GM12878 (cell line): ENCODE measurements at regions not wholly inside any gene's neighbourhood (a gene's known extent, or its start where the extent isn't known, plus 50 kb on each side); places are given as distances from the start of the nearest gene placed in this dataset.

Source experiments
- ATAC-seq: fragments of 200-7000 bp; cut with Tn5 transposase; 3 replicates; pipeline ENCODE4 v1.9.1; 2020; ENCODE audit warnings: mild to moderate bottlenecking, moderate library complexity
- BruUV-seq: library from RNA; stranded (reverse); fragments of 400-500 nt; replicated peaks from 2 replicates; lab custom pipeline; 2021; lab: Mats Ljungman, UMichigan
- CTCF ChIA-PET: fragments of 300-600 bp; sonication (Branson Sonifier 250); formaldehyde crosslinking; extraction: SDS; loops from one replicate; lab custom pipeline; 2021; ENCODE audit warnings: inconsistent platforms; lab: Yijun Ruan, JAX
- POLR2A ChIA-PET: fragments of 350-600 bp; formaldehyde crosslinking; extraction: SDS; loops from one replicate; lab custom pipeline; 2021; ENCODE audit warnings: inconsistent platforms; lab: Charles Lee
- RAD21 ChIA-PET: fragments of 300-600 bp; sonication (Branson Sonifier 250); formaldehyde crosslinking; loops from one replicate; lab custom pipeline; 2023; ENCODE audit warnings: antibody characterized with exemption; ENCODE audit not compliant: unreplicated experiment; lab: Charles Lee
- SMC1A ChIA-PET: fragments of 300-600 bp; sonication (Branson Sonifier 250); formaldehyde crosslinking; loops from one replicate; lab custom pipeline; 2023; ENCODE audit not compliant: unreplicated experiment, uncharacterized antibody; lab: Charles Lee
- DNase-seq: peaks from one replicate; pipeline ENCODE4 v3.0.0-alpha.2; 2011; ENCODE audit warnings: low read depth, low spot score
- FAIRE-seq: peaks from 3 replicates; lab custom pipeline; 2011; peaks lifted over from hg19 to GRCh38; lab: Jason Lieb, UNC
- H2AFZ ChIP-seq: 2 replicates; pipeline ENCODE4 v1.6.0; 2011; ENCODE audit warnings: low read depth, low read length, control low read depth; ENCODE audit not compliant: control insufficient read depth
- H3K27ac ChIP-seq: 2 replicates; pipeline ENCODE4 v1.5.1; 2011; ENCODE audit warnings: control low read depth; ENCODE audit not compliant: control insufficient read depth, insufficient read depth
- H3K27me3 ChIP-seq, 2 experiments: replicated peaks in 1 of 2; 2 replicates each; pipeline versions ENCODE4 v1.6.0 to v1.6.1; 2011; ENCODE audit warnings: low read length in 1 of 2; ENCODE audit not compliant: control insufficient read depth in 2 of 2, insufficient read depth in 2 of 2
- H3K36me3 ChIP-seq, 2 experiments: 2 replicates each; pipeline ENCODE4 v1.5.1; 2011; ENCODE audit warnings: low read length in 1 of 2; ENCODE audit not compliant: control insufficient read depth in 2 of 2, insufficient read depth in 2 of 2
- H3K4me1 ChIP-seq: 2 replicates; pipeline ENCODE4 v1.6.1; 2011; ENCODE audit warnings: mild to moderate bottlenecking, low read length, moderate library complexity, mixed read lengths; ENCODE audit not compliant: control insufficient read depth, insufficient read depth
- H3K4me2 ChIP-seq: 2 replicates; pipeline ENCODE4 v1.6.0; 2011; ENCODE audit warnings: control low read depth; ENCODE audit not compliant: control insufficient read depth, insufficient read depth
- H3K4me3 ChIP-seq: fragments of 200-600 bp; sonication (generic); 2 replicates; pipeline ENCODE4 v1.5.1; 2016
- H3K79me2 ChIP-seq: 2 replicates; pipeline ENCODE4 v1.6.0; 2011; ENCODE audit warnings: low read length; ENCODE audit not compliant: control insufficient read depth, insufficient read depth
- H3K9ac ChIP-seq: 2 replicates; pipeline ENCODE4 v1.8.0; 2011; ENCODE audit warnings: low read length, control low read depth, mixed read lengths; ENCODE audit not compliant: control insufficient read depth, insufficient read depth
- H3K9me3 ChIP-seq: replicated peaks from 3 replicates; pipeline ENCODE4 v1.5.1; 2011; ENCODE audit warnings: mild to moderate bottlenecking, low read length; ENCODE audit not compliant: control insufficient read depth, insufficient read depth
- H4K20me1 ChIP-seq: 2 replicates; pipeline ENCODE4 v1.6.0; 2011; ENCODE audit not compliant: control insufficient read depth, insufficient read depth
- ASH2L ChIP-seq: fragments of 300-600, 200-600 bp; sonication (generic); IDR thresholded peaks from 2 replicates; pipeline ENCODE4 v1.6.1; 2017; ENCODE audit warnings: low read depth, mild to moderate bottlenecking, borderline replicate concordance
- BACH1 ChIP-seq: fragments of 450-650 bp; IDR thresholded peaks from 2 replicates; pipeline ENCODE4 v1.6.1; 2017; ENCODE audit warnings: mild to moderate bottlenecking, borderline replicate concordance
- CBFB ChIP-seq: IDR thresholded peaks from 2 replicates; pipeline ENCODE4 v1.6.1; 2016; ENCODE audit warnings: antibody characterized with exemption, low read depth
- CEBPZ ChIP-seq: fragments of 150-350 bp; IDR thresholded peaks from 2 replicates; pipeline ENCODE4 v1.6.1; 2016; ENCODE audit warnings: low read depth, low read length
- EGR1 ChIP-seq, 2 experiments: IDR thresholded peaks; 1 replicate in 1 of 2; 2 replicates in 1 of 2; pipeline ENCODE4 v1.6.1; 2011 to 2012; ENCODE audit warnings: low read depth in 2 of 2, low read length in 2 of 2, borderline replicate concordance in 1 of 2, mild to moderate bottlenecking in 1 of 2, moderate library complexity in 1 of 2
- SRF ChIP-seq, 2 experiments: IDR thresholded peaks; 2 replicates each; pipeline ENCODE4 v1.6.1; 2011; ENCODE audit warnings: low read depth in 2 of 2, low read length in 2 of 2, mild to moderate bottlenecking in 1 of 2, moderate library complexity in 1 of 2
- SUPT20H ChIP-seq: IDR thresholded peaks from 2 replicates; pipeline ENCODE4 v1.6.1; 2011; ENCODE audit warnings: low read depth, mild to moderate bottlenecking, low read length, moderate library complexity, borderline replicate concordance; ENCODE audit not compliant: control insufficient read depth
- TARDBP ChIP-seq: IDR thresholded peaks from 2 replicates; pipeline ENCODE4 v1.6.1; 2016; ENCODE audit warnings: borderline replicate concordance
- TCF12 ChIP-seq: IDR thresholded peaks from 2 replicates; pipeline ENCODE4 v1.6.1; 2011; ENCODE audit warnings: low read depth, mild to moderate bottlenecking, low read length
- WGBS: methylation state at CpG from one replicate; pipeline ENCODE4 v1.1.6; 2016; ENCODE audit warnings: low lambda C conversion rate; ENCODE audit not compliant: insufficient replicate concordance, insufficient coverage; ENCODE audit errors: missing lambda C conversion rate; 5-methylcytosine and 5-hydroxymethylcytosine counted together
- in situ Hi-C: fragments of 300-500 bp; cut with MboI; formaldehyde crosslinking; loops from 9 replicates; pipeline ENCODE4 v1.14.3; 2018; ENCODE audit warnings: mixed read lengths
- intact Hi-C: fragments of 100-400 bp; cut with micrococcal nuclease; formaldehyde crosslinking; loops from one replicate; pipeline ENCODE4 v1.14.2; 2022; ENCODE audit not compliant: unreplicated experiment
- TF ChIP-seq, protein P1 (sequence below): fragments of 450-650 bp; IDR thresholded peaks from 2 replicates; pipeline ENCODE4 v1.6.1; 2017; ENCODE audit warnings: mild to moderate bottlenecking, moderate library complexity

- H3K4me1 ChIP-seq = no peaks in the 10 kb centered on the region
- BruUV-seq = no TSS peak
- TF ChIP-seq TCF12 (no peak), CEBPZ (no peak), SUPT20H (no peak), ASH2L (no peak), EGR1 (IDR thresholded peaks at IDR 0.05; ENCODE audit: borderline replicate concordance in 1 of 2, low read depth in 2 of 2, low read length in 2 of 2) (no peak), TARDBP (no peak), CBFB (no peak), BACH1 (no peak), SRF (IDR thresholded peaks at IDR 0.05; ENCODE audit: low read depth in 2 of 2, low read length in 2 of 2) (no peak)
- TF ChIP-seq, protein P1, sequence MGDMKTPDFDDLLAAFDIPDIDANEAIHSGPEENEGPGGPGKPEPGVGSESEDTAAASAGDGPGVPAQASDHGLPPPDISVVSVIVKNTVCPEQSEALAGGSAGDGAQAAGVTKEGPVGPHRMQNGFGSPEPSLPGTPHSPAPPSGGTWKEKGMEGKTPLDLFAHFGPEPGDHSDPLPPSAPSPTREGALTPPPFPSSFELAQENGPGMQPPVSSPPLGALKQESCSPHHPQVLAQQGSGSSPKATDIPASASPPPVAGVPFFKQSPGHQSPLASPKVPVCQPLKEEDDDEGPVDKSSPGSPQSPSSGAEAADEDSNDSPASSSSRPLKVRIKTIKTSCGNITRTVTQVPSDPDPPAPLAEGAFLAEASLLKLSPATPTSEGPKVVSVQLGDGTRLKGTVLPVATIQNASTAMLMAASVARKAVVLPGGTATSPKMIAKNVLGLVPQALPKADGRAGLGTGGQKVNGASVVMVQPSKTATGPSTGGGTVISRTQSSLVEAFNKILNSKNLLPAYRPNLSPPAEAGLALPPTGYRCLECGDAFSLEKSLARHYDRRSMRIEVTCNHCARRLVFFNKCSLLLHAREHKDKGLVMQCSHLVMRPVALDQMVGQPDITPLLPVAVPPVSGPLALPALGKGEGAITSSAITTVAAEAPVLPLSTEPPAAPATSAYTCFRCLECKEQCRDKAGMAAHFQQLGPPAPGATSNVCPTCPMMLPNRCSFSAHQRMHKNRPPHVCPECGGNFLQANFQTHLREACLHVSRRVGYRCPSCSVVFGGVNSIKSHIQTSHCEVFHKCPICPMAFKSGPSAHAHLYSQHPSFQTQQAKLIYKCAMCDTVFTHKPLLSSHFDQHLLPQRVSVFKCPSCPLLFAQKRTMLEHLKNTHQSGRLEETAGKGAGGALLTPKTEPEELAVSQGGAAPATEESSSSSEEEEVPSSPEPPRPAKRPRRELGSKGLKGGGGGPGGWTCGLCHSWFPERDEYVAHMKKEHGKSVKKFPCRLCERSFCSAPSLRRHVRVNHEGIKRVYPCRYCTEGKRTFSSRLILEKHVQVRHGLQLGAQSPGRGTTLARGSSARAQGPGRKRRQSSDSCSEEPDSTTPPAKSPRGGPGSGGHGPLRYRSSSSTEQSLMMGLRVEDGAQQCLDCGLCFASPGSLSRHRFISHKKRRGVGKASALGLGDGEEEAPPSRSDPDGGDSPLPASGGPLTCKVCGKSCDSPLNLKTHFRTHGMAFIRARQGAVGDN = no peak
- no peaks in the 10 kb centered on the region for H3K27me3 ChIP-seq
- H3K79me2 ChIP-seq = no peaks in the 10 kb centered on the region
- no peak for DNase-seq
- in situ Hi-C loops (no loop called here), intact Hi-C loops (loop anchor here (10.0 kb wide), 1 partner anchor 452 kb away; no protein-coding TSS in a partner anchor)
- no peak overlapping the region for H3K4me2 ChIP-seq
- FAIRE-seq = no peak
- no peaks in the 10 kb centered on the region for H3K9me3 ChIP-seq
- 46% methylated on average over 9 of the region's 9 CpGs for WGBS
- RAD21 ChIA-PET = no interaction called here
- POLR2A ChIA-PET = interaction anchor here (0.7 kb wide), 1 partner anchor 21 kb away, joined by 4 read pairs; no protein-coding TSS in a partner anchor
- no peak overlapping the region for H3K9ac ChIP-seq
- H2AFZ ChIP-seq = no peak overlapping the region
- H4K20me1 ChIP-seq = no peaks in the 10 kb centered on the region
- ATAC-seq = no peak
- no peak overlapping the region for H3K4me3 ChIP-seq
- no peak overlapping the region for H3K27ac ChIP-seq
- CTCF ChIA-PET = no interaction called here
- H3K36me3 ChIP-seq = no peaks in the 10 kb centered on the region
- SMC1A ChIA-PET = no interaction called here
Observed at GRCh38 chr9:12633016-12633765, 60.0 kb upstream of the TYRP1 start.
